Endothelial cell (in vitro differentiated cells): ENCODE measurements at regions not wholly inside any gene's neighbourhood (a gene's known extent, or its start where the extent isn't known, plus 50 kb on each side); places are given as distances from the start of the nearest gene placed in this dataset.

Source experiments
- DNase-seq: peaks from one replicate; pipeline ENCODE4 v3.0.0; 2021; ENCODE audit warnings: low spot score
- H3K27ac Mint-ChIP-seq: one replicate; pipeline ENCODE4 v1.8.0; 2021; ENCODE audit warnings: mixed read lengths, inconsistent platforms; ENCODE audit not compliant: unreplicated experiment
- H3K27me3 Mint-ChIP-seq: one replicate; pipeline ENCODE4 v1.8.0; 2021; ENCODE audit warnings: mild to moderate bottlenecking, moderate library complexity, mixed read lengths, inconsistent platforms; ENCODE audit not compliant: unreplicated experiment
- H3K36me3 Mint-ChIP-seq: one replicate; pipeline ENCODE4 v1.8.0; 2021; ENCODE audit warnings: mild to moderate bottlenecking, low read depth, mixed read lengths, inconsistent platforms; ENCODE audit not compliant: unreplicated experiment
- H3K4me1 Mint-ChIP-seq: one replicate; pipeline ENCODE4 v1.8.0; 2021; ENCODE audit warnings: mild to moderate bottlenecking, mixed read lengths, inconsistent platforms; ENCODE audit not compliant: unreplicated experiment
- H3K4me3 Mint-ChIP-seq: one replicate; pipeline ENCODE4 v1.8.0; 2021; ENCODE audit warnings: mild to moderate bottlenecking, mixed read lengths, inconsistent platforms; ENCODE audit not compliant: unreplicated experiment
- H3K9me3 Mint-ChIP-seq: one replicate; pipeline ENCODE4 v1.8.0; 2021; ENCODE audit warnings: mixed read lengths, inconsistent platforms; ENCODE audit not compliant: unreplicated experiment
- TF ChIP-seq, protein P1 (sequence below): fragments of 200-600 bp; sonication (generic); IDR thresholded peaks from one replicate; pipeline ENCODE4 v1.5.0; 2021; ENCODE audit warnings: antibody characterized with exemption; ENCODE audit not compliant: unreplicated experiment

DNA sequence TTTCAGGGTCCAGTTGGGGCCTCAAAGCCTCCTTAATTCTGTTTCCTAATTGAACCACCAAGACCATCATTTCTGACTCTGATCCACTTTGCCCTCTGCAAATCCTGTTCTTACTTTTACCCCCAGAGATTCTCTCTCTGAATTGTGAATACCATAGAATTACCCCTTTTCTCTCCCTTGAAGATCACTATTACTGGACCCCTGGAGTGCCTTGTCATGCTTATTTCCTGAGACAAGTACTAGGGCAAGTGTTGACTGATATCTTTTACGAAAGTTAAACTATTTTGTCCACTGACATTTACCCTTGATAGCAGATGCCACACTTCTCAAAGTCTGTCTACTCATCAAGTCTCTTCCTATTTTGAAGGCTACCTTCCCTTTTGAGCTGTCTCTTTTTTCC lies 246.9 kb upstream of the PTGER4 start:
- TF ChIP-seq, protein P1, sequence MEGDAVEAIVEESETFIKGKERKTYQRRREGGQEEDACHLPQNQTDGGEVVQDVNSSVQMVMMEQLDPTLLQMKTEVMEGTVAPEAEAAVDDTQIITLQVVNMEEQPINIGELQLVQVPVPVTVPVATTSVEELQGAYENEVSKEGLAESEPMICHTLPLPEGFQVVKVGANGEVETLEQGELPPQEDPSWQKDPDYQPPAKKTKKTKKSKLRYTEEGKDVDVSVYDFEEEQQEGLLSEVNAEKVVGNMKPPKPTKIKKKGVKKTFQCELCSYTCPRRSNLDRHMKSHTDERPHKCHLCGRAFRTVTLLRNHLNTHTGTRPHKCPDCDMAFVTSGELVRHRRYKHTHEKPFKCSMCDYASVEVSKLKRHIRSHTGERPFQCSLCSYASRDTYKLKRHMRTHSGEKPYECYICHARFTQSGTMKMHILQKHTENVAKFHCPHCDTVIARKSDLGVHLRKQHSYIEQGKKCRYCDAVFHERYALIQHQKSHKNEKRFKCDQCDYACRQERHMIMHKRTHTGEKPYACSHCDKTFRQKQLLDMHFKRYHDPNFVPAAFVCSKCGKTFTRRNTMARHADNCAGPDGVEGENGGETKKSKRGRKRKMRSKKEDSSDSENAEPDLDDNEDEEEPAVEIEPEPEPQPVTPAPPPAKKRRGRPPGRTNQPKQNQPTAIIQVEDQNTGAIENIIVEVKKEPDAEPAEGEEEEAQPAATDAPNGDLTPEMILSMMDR: no peak
- no peaks in the 10 kb centered on the region for H3K4me1 Mint-ChIP-seq
- no peak overlapping the region for H3K27ac Mint-ChIP-seq
- H3K36me3 Mint-ChIP-seq: no peaks in the 10 kb centered on the region
- no peak for DNase-seq
- H3K9me3 Mint-ChIP-seq: no peaks in the 10 kb centered on the region
- no peaks in the 10 kb centered on the region for H3K27me3 Mint-ChIP-seq
- H3K4me3 Mint-ChIP-seq: no peak overlapping the region

DNA sequence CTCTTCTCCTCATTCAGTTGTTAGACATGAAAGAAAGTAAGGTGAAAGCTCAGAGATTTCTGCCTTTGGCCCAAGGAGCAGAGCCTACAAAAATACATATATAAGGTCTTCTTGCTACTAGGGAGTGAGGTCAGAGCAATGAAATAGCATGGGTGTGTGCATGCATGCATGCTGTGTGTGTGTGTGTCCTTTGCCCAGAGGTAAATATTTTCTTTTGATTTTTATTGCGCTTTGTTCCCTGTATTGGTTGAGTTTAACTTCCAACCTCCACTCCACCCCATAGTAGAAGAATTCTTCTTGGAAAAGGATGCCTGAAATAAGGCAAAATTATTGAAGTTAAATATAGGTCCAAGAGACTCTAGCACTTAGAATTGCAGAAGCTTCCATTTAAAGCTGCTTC lies 248.0 kb upstream of the PTGER4 start:
- no peaks in the 10 kb centered on the region for H3K4me1 Mint-ChIP-seq
- TF ChIP-seq, protein P1: no peak
- no peak overlapping the region for H3K27ac Mint-ChIP-seq
- no peaks in the 10 kb centered on the region for H3K9me3 Mint-ChIP-seq
- H3K36me3 Mint-ChIP-seq: no peaks in the 10 kb centered on the region
- DNase-seq: no peak
- no peaks in the 10 kb centered on the region for H3K27me3 Mint-ChIP-seq
- H3K4me3 Mint-ChIP-seq: no peak overlapping the region

GRCh38 chr5:40430101-40430710 lies 249.5 kb upstream of the PTGER4 start:
- peaks cover 4% of the 10 kb centered on the region for H3K9me3 Mint-ChIP-seq
- no peaks in the 10 kb centered on the region for H3K4me1 Mint-ChIP-seq
- TF ChIP-seq, protein P1: no peak

DNA sequence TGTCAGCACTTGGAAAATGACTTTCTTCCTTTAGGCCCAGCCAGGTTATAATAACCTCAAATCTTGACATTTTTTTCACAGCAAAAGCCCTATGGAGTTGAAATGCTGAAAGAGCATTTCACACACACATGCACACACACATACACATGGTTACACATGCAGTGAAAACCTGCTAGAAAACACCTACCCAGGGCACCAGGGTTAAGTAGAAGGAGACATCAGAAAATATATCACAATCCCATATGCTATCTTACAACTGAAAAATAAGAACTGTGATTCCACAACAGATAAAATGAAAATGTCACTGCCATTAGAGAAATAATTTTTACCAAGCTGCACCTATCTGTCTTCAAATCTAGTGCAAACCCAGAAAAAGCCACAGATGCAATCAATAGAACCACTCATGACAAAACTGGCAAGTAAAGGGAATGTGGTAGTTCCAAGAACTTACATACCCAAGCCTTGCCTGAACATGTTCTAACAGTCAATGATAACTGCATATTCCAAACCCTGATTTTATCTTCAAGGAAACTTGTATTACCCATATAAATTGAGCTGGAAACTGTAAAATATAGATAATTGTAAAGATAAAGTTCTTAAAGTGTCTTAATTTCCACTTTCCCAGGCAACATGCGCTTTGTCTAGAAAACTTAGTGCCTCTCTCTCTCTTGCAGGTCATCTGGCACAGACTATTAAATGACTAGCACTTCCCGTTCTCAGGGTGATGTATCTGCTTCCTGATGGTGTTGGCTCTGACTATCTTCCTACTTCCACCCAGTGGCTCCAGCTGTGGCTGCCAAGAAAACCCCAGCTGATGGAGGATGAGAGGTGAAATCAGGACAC lies 250.2 kb upstream of the PTGER4 start:
- no peak overlapping the region for H3K4me3 Mint-ChIP-seq
- H3K4me1 Mint-ChIP-seq: no peaks in the 10 kb centered on the region
- no peak overlapping the region for H3K27ac Mint-ChIP-seq
- H3K36me3 Mint-ChIP-seq: no peaks in the 10 kb centered on the region
- H3K9me3 Mint-ChIP-seq: peaks cover 4% of the 10 kb centered on the region
- TF ChIP-seq, protein P1: no peak
- no peaks in the 10 kb centered on the region for H3K27me3 Mint-ChIP-seq
- no peak for DNase-seq

More at GRCh38 chr5:40430101-40430710, 249.5 kb upstream of the PTGER4 start:
- Mint-ChIP-seq H3K4me3 (no peak overlapping the region), H3K36me3 (no peaks in the 10 kb centered on the region), H3K27ac (no peak overlapping the region), H3K27me3 (no peaks in the 10 kb centered on the region)
- no peak for DNase-seq

GRCh38 chr5:40428815-40429214 lies 250.9 kb upstream of the PTGER4 start:
- peaks cover 4% of the 10 kb centered on the region for H3K9me3 Mint-ChIP-seq
- no peak overlapping the region for H3K4me3 Mint-ChIP-seq
- H3K4me1 Mint-ChIP-seq: no peaks in the 10 kb centered on the region
- H3K27me3 Mint-ChIP-seq: no peaks in the 10 kb centered on the region
- no peak for DNase-seq
- H3K27ac Mint-ChIP-seq: no peak overlapping the region
- TF ChIP-seq, protein P1: no peak
- H3K36me3 Mint-ChIP-seq: no peaks in the 10 kb centered on the region
